GM19328 (cell line): ENCODE measurements at regions not wholly inside any gene's neighbourhood (a gene's known extent, or its start where the extent isn't known, plus 50 kb on each side); places are given as distances from the start of the nearest gene placed in this dataset.
"Not testable (repeated sequence)": the region's sequence is repeated elsewhere in the genome, so short reads cannot be mapped to it uniquely, and the experiment has no call there.

Experiments
- ATAC-seq: cut with Tn5 transposase; IDR thresholded peaks from one replicate; pipeline ENCODE4 v1.9.1; 2021; ENCODE audit warnings: mild to moderate bottlenecking, moderate library complexity; ENCODE audit not compliant: unreplicated experiment

- ATAC-seq: no peak
Measured at GRCh38 chr6:94713446-94713845, 863.9 kb upstream of the MANEA start.

DNA sequence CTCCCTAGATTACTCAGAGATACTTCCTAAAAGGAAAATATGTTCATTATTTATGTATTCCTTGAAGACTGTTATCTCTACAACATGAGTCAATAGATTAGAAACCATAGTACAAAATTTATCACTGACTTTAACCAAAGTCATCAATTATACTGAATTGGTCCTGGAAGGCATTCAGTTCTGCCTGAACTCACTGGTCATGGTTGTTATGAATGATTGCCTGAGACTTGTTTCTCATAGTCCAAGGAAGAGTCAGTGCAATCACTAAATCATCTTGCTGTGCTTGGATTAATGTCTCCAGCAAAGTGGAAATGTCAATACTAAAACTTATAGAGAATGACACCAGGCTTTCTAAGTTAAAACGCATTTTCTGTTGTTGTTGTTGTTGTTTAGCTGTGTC lies 878.6 kb upstream of the MANEA start:
- no peak for ATAC-seq

DNA sequence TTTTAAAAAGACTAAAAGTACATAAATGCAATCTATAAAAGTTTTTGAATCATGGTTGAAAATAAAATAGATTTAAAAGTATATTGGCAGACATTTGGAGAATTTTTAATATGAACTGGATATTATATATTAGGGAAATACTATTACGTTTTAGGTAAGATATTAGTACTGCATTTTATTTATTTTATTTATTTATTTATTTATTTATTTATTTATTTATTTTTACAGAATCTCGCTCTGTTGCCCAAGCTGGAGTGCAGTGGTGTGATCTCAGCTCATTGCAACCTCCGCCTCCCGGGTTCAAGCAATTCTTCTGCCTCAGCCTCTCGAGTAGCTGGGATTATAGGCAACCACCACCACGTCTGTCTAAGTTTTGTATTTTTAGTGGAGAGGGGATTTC lies 890.1 kb upstream of the MANEA start:
- not testable (repeated sequence) for ATAC-seq

DNA sequence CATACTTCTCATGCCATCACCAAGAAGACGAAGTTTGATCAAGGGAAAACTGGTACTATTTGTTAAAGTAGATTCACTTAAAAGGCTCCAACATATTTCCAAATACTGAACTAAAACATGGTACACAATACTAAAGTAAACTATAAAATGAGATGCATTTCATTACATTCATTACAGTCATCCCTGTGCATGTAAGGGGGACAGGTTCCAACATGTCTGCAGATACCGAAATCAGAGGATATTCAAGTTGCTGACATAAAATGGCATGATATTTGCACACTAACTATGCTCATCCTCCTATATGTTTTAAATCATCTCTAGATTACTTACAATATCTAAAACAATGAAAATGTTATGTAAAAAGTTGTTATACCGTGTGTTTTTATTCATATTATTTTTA lies 893.9 kb upstream of the MANEA start:
- no peak for ATAC-seq

DNA sequence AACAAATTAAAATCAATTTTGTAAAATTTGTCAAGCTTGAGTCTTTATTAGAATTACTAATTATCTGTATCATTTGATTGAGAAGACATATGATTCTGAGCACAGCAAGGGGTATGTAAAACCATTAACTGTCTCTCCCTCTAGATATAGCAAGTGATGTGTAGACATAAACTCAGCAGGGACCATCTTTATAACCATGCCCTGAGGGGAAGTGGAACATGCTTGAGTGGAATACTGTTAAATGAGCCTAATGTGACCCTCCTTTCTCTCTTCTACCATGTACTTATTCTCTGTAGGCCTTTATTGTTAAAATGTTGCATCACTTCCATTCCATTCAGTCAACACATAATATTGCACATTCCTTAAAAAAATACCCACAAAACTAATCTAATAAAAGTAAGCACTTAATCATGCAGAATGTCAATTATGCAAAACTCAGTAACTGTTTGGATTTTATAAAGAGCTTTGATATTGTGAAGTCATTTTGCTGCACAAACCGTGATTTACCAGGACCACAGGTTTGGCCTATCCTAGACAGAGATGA lies 896.6 kb upstream of the MANEA start:
- ATAC-seq: no peak

GRCh38 chr6:94673251-94673650 lies 904.1 kb upstream of the MANEA start:
- ATAC-seq: no peak

- ATAC-seq: no peak
Measured at GRCh38 chr6:94670017-94670416, 907.3 kb upstream of the MANEA start.

GRCh38 chr6:94668876-94669275 lies 908.5 kb upstream of the MANEA start:
- ATAC-seq: no peak

DNA sequence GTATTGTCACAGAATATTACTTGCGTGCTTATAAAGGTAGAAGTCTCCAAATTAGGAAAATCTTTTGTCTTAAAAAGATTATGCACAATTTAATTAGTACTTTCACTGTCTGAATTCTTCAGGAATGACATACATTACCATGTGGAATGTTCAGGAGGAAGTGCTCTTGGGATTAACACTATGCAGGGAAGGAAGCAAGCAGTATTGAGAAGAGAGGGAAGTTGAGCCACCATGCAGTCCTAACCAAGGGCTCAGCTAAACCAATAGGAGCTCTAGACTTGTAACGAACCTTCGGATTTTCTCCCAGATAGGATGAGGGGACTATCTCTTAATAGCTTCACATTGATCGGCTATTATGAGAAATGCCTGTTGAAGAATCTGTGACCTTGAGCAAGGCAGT lies 918.4 kb upstream of the MANEA start:
- ATAC-seq: no peak

- ATAC-seq: no peak
Measured at GRCh38 chr6:94651239-94651638, 926.1 kb upstream of the MANEA start.

DNA sequence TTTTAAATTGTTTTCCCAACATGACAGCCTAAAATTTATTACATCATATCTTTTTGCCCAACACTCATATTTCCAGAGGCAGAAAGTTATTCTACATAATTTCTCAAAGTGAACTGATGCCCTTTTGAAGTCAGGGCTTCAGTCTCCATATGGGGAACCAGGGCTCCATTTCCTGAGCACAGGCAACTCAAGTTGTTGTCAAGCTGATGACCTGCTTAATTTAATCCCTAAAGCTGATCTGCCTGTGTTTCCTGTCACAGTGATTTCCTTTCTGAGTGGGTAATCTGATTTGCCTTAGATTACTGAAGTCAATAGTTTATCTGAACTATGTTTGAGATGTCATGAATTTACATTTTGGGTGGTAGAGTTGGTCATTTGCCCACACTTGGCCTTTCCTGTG lies 932.1 kb upstream of the MANEA start:
- no peak for ATAC-seq

- ATAC-seq: no peak
Measured at GRCh38 chr6:94639564-94639963, 937.8 kb upstream of the MANEA start.

DNA sequence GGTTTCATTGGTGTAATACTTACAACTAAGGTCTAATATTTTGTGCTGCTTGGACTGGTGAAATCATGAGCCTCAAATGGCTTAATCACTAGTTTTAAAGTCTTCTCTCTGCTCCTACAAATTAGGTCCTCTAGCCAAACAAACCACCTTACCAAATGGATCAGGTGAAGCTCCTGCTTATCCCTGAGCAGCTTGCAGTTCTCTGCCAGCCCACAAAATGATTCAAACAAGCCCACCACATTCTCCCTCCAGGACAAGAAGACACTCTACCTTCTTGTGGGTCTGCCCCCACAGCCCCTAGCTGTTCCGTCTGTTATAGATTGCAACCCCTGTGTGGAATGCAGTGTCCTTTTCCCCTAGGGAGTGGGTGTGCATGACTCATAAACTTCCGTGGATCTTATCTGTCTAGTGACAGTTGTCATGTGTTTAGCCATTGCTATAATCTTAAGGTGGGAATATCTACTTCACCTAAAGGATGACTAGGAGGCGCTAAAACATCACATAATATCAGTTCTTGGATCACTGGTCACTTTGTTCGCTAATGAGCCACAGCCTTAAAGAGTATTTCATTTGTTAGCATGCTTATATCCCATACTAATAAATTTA lies 940.5 kb upstream of the MANEA start:
- no peak for ATAC-seq

- ATAC-seq: no peak
Measured at GRCh38 chr6:94623586-94623985, 953.7 kb upstream of the MANEA start.

GRCh38 chr6:94622783-94623182 lies 954.6 kb upstream of the MANEA start:
- no peak for ATAC-seq

GRCh38 chr6:94600636-94601035 lies 976.7 kb upstream of the MANEA start:
- ATAC-seq: no peak

- no peak for ATAC-seq
Measured at GRCh38 chr6:94597487-94597886, 979.8 kb upstream of the MANEA start.

GRCh38 chr6:94590416-94590815 lies 986.9 kb upstream of the MANEA start:
- no peak for ATAC-seq

GRCh38 chr6:94588301-94588700 lies 989.0 kb upstream of the MANEA start:
- ATAC-seq: no peak

DNA sequence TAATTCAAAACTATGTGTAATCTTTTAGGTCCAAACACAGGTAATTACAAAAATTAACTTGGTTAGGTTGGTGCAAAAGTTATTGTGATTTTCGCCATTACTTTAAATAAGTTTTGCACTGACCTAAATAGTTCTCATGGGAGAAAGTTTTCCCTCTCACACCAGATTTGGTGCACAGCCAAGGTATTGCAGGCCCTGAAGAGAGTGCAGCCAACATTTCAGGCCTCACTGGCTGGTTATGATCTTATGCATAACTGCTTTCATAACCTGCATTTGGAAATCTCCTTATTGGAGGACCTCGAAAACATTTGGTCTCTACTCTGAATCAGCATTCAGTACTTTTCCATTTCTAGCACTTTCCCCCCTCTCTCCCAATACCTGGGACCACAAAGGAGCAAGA lies 993.1 kb upstream of the MANEA start:
- ATAC-seq: no peak

DNA sequence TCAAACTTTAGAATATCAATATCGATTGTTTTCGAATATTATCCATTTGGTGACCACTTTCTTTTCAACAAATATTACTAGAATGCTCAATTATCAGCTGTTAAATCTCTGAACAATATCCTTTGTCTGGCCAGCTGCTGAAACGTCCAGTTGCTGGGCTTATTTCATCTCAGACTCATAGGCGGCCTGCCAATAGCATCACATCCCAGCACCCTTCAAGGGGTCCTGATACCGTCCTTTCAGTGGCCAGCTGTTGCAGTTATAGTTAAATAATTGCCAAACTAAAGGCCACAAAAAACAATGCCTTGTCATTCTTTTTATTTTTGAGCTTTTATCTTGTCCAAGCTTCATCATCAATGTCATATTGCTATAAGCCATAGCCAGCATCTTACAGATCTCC lies 1006.8 kb upstream of the MANEA start:
- no peak for ATAC-seq

DNA sequence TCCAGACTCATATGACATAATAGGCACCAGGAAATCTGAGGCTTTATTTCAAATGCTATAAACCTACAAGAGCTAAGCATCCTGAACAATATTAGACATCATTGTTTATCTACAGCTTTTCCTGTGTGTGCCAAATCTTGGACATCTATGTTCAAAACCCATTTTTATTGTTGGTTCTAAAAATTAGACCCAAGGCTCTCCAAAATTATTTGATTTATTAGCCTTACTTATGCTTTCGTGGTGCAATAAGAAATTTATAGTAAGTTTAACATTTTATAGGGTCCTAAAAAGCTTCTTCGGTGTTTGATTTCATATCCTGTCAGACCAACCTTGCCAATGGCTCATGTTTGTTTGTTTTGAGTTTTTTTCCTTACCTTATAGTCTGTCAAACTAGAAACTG lies 1014.5 kb upstream of the MANEA start:
- ATAC-seq: no peak

DNA sequence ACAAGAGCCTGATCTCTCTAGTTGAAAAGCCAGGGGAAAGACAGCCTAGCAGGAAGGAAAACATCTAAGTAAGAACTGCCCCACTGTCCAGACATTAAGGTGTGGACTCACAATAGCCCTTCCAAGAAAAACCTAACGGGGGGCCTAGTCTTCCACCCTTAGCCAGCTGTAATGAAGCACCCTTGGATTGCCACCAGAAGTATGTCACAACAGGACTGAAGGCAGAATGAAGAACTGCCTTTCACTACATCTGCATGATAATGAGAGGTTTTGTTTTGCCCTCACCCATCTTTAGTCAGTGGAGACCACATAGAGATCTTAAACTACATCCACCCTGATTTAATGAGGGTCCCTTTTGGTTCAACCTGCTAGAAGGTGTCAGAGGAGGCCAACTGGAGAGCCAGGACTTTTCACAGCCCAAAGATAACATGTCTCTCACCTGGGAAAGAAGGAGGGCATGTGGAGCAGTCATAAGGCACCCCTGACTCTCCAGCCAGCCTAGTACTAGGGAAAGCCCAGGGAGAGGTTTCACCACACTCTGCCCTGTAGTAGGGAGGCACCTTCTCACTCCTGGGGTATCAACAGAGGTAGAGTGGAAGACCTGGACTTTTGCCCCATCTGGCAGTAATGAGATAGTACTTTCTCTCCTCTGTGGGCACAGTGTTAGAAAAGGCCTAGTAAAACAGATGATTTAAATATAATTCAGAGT lies 1017.4 kb upstream of the MANEA start:
- ATAC-seq: no peak
